ENCODE measurements at regions not wholly inside any gene's neighbourhood (a gene's known extent, or its start where the extent isn't known, plus 50 kb on each side); places are given as distances from the start of the nearest gene placed in this dataset.

DNA sequence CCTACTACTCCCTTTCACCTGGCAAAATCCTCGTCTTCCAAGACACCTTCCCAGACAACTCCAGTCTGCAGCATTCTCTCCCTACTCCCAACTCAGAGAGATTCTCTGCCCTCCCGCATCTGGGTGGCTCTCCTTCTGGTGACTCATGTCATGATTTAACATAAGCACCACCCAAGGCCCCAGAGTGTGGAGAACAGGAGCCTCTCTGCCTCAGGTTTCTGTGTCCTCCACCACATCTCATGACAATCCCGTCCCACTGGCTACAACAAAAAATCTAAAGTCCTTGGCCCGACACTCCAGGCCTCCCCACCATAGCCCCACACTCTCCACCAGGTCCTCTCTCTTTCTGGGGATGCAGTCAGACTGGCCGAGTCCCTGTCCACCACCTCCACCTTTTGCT, 197.1 kb downstream of the BCL11A start:
- TF ChIP-seq, protein P1, sequence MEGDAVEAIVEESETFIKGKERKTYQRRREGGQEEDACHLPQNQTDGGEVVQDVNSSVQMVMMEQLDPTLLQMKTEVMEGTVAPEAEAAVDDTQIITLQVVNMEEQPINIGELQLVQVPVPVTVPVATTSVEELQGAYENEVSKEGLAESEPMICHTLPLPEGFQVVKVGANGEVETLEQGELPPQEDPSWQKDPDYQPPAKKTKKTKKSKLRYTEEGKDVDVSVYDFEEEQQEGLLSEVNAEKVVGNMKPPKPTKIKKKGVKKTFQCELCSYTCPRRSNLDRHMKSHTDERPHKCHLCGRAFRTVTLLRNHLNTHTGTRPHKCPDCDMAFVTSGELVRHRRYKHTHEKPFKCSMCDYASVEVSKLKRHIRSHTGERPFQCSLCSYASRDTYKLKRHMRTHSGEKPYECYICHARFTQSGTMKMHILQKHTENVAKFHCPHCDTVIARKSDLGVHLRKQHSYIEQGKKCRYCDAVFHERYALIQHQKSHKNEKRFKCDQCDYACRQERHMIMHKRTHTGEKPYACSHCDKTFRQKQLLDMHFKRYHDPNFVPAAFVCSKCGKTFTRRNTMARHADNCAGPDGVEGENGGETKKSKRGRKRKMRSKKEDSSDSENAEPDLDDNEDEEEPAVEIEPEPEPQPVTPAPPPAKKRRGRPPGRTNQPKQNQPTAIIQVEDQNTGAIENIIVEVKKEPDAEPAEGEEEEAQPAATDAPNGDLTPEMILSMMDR (IDR thresholded peaks at IDR 0.05; ENCODE audit: borderline replicate concordance, extremely low read depth, low read length, poor library complexity, severe bottlenecking), result no peak
- TF ChIP-seq EZH2 (IDR thresholded peaks at IDR 0.05; ENCODE audit: borderline replicate concordance, low read depth, low read length, severe bottlenecking), result no peak
- H3K4me1 ChIP-seq (ENCODE audit: insufficient read depth, low read length), result peaks cover 22% of the 10 kb centered on the region

DNA sequence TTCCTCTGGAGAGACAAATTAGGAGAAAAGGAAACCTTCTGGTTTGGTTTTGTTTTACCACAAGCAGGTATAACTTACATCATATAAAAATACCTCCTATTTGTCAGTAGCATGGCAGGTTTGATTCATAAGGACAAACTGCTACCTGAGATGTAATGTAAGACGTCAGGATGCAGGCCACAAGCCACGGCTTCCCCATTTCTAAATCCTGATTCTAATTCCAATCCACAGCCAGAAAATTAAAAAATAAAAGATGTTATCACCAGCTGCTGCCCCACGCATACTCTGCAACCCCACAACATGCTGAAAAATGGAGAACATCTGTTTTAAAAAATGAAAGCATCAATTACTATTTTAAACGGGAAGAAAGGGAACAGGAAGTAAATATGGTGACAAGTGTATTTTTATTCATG, 197.6 kb downstream of the BCL11A start:
- Histone ChIP-seq H3K4me1 (ENCODE audit: insufficient read depth, low read length) (peaks cover 22% of the 10 kb centered on the region), H4K20me1 (ENCODE audit: insufficient read depth, low read length) (no peaks in the 10 kb centered on the region), H3K27me3 (ENCODE audit: insufficient read depth, low read length, poor library complexity) (no peaks in the 10 kb centered on the region), H3K9ac (ENCODE audit: low read depth, low read length) (no peak overlapping the region), H3K79me2 (ENCODE audit: insufficient read depth, low read length) (no peaks in the 10 kb centered on the region), H3K9me3 (ENCODE audit: insufficient read depth, low read length, severe bottlenecking) (no peaks in the 10 kb centered on the region), H3K4me3 (ENCODE audit: low read depth in 1 of 2, low read length in 2 of 2) (no peak overlapping the region), H3K36me3 (ENCODE audit: insufficient read depth, low read length) (no peaks in the 10 kb centered on the region), H3K27ac (ENCODE audit: low read length) (peak overlapping the region; percentile 66), H2AFZ (ENCODE audit: low read depth, low read length) (peak overlapping the region; percentile 63), H3K4me2 (ENCODE audit: insufficient read depth, low read length) (peak overlapping the region; percentile 50)
- no peak for TF ChIP-seq EZH2 (IDR thresholded peaks at IDR 0.05; ENCODE audit: borderline replicate concordance, low read depth, low read length, severe bottlenecking)
- TF ChIP-seq, protein P1 (IDR thresholded peaks at IDR 0.05; ENCODE audit: borderline replicate concordance, extremely low read depth, low read length, poor library complexity, severe bottlenecking), result no peak
- DNase-seq (no peak), ATAC-seq (ENCODE audit: insufficient read depth, low read depth) (peak; percentile 47)

More for the DNA sequence above, 197.1 kb downstream of the BCL11A start:
- peak overlapping the region; percentile 50 for H3K4me2 ChIP-seq (ENCODE audit: insufficient read depth, low read length)
- 0 out of 4 replicates have a peak overlapping the region, but pooled peaks of 1 of the 2 experiments have one; percentile 13 for H3K4me3 ChIP-seq (ENCODE audit: low read depth in 1 of 2, low read length in 2 of 2)
- no peaks in the 10 kb centered on the region for H3K27me3 ChIP-seq (ENCODE audit: insufficient read depth, low read length, poor library complexity)
- H3K27ac ChIP-seq (ENCODE audit: low read length), result peak overlapping the region; percentile 66
- H3K9ac ChIP-seq (ENCODE audit: low read depth, low read length), result no peak overlapping the region
- ATAC-seq (ENCODE audit: insufficient read depth, low read depth), result peak; percentile 17; the same call in 1 of the 3 replicates
- no peaks in the 10 kb centered on the region for H3K9me3 ChIP-seq (ENCODE audit: insufficient read depth, low read length, severe bottlenecking)
- H3K79me2 ChIP-seq (ENCODE audit: insufficient read depth, low read length), result no peaks in the 10 kb centered on the region
- no peaks in the 10 kb centered on the region for H4K20me1 ChIP-seq (ENCODE audit: insufficient read depth, low read length)
- DNase-seq, result no peak
- peak overlapping the region; percentile 63 for H2AFZ ChIP-seq (ENCODE audit: low read depth, low read length)
- H3K36me3 ChIP-seq (ENCODE audit: insufficient read depth, low read length), result no peaks in the 10 kb centered on the region

DNA sequence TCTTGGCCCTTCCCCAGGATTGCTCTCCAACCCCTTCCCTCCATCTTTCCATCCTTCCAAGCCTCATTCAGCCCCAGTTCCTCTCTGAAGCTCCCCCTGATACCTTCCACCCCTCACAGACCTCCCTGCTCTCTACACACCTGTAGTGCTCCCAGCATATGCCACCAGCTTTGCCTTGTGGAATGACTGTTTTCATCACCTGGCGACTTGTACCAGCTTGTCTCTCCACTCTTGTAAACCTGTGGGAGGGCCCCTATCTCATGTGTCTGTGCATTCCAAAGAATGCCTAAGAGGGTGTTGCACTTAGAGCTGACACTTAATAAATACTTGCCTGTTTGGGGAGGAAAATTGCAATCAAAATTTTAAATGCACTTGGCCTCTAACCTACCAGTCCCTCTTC, 198.7 kb downstream of the BCL11A start:
- H3K79me2 ChIP-seq (ENCODE audit: insufficient read depth, low read length), result no peaks in the 10 kb centered on the region
- H3K27me3 ChIP-seq (ENCODE audit: insufficient read depth, low read length, poor library complexity), result no peaks in the 10 kb centered on the region
- no peak overlapping the region for H3K4me2 ChIP-seq (ENCODE audit: insufficient read depth, low read length)
- no peaks in the 10 kb centered on the region for H3K9me3 ChIP-seq (ENCODE audit: insufficient read depth, low read length, severe bottlenecking)
- ATAC-seq (ENCODE audit: insufficient read depth, low read depth), result no peak
- H3K4me3 ChIP-seq (ENCODE audit: low read depth in 1 of 2, low read length in 2 of 2), result no peak overlapping the region
- H3K9ac ChIP-seq (ENCODE audit: low read depth, low read length), result no peak overlapping the region
- TF ChIP-seq, protein P1 (IDR thresholded peaks at IDR 0.05; ENCODE audit: borderline replicate concordance, extremely low read depth, low read length, poor library complexity, severe bottlenecking), result no peak
- no peak for TF ChIP-seq EZH2 (IDR thresholded peaks at IDR 0.05; ENCODE audit: borderline replicate concordance, low read depth, low read length, severe bottlenecking)
- H3K36me3 ChIP-seq (ENCODE audit: insufficient read depth, low read length), result no peaks in the 10 kb centered on the region
- no peaks in the 10 kb centered on the region for H4K20me1 ChIP-seq (ENCODE audit: insufficient read depth, low read length)
- no peak overlapping the region for H2AFZ ChIP-seq (ENCODE audit: low read depth, low read length)
- no peak overlapping the region for H3K27ac ChIP-seq (ENCODE audit: low read length)
- peaks cover 22% of the 10 kb centered on the region for H3K4me1 ChIP-seq (ENCODE audit: insufficient read depth, low read length)
- no peak for DNase-seq

DNA sequence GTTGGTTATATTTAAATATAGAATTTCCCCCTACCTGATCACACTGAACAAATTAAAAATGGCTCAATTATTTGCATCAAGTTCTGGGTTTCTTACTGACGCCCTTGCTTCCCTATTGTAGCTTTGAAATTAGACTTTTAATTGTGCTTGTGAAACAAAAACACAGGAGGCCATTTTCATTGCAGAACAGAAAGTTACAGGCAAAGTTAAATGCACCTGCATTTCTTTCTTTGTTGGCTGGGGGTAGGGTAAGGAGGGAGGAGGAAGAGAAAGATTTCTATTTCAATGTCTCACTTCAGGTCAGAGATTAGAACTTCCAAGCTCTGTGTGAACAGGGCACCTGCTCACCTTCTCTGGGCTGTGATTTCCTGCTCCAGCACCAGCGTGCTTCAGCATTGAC, 199.6 kb downstream of the BCL11A start:
- H3K27me3 ChIP-seq (ENCODE audit: insufficient read depth, low read length, poor library complexity), result no peaks in the 10 kb centered on the region
- no peaks in the 10 kb centered on the region for H3K36me3 ChIP-seq (ENCODE audit: insufficient read depth, low read length)
- no peak overlapping the region for H3K4me2 ChIP-seq (ENCODE audit: insufficient read depth, low read length)
- H4K20me1 ChIP-seq (ENCODE audit: insufficient read depth, low read length), result no peaks in the 10 kb centered on the region
- H3K27ac ChIP-seq (ENCODE audit: low read length), result no peak overlapping the region
- H3K9ac ChIP-seq (ENCODE audit: low read depth, low read length), result no peak overlapping the region
- H3K9me3 ChIP-seq (ENCODE audit: insufficient read depth, low read length, severe bottlenecking), result no peaks in the 10 kb centered on the region
- H3K4me3 ChIP-seq (ENCODE audit: low read depth in 1 of 2, low read length in 2 of 2), result no peak overlapping the region
- ATAC-seq (ENCODE audit: insufficient read depth, low read depth), result no peak
- peaks cover 22% of the 10 kb centered on the region for H3K4me1 ChIP-seq (ENCODE audit: insufficient read depth, low read length)
- H3K79me2 ChIP-seq (ENCODE audit: insufficient read depth, low read length), result no peaks in the 10 kb centered on the region
- TF ChIP-seq, protein P1 (IDR thresholded peaks at IDR 0.05; ENCODE audit: borderline replicate concordance, extremely low read depth, low read length, poor library complexity, severe bottlenecking), result no peak
- no peak for DNase-seq
- H2AFZ ChIP-seq (ENCODE audit: low read depth, low read length), result no peak overlapping the region
